PC-9 (cell line): ENCODE measurements at regions not wholly inside any gene's neighbourhood (a gene's known extent, or its start where the extent isn't known, plus 50 kb on each side); places are given as distances from the start of the nearest gene placed in this dataset.

Experiments used
- BruUV-seq: library from RNA; stranded (reverse); fragments of 400-500 nt; replicated peaks from 2 replicates; lab custom pipeline; 2021; lab: Mats Ljungman, UMichigan
- CTCF ChIA-PET: fragments of 300-600 bp; sonication (Branson Sonifier 250); formaldehyde crosslinking; loops from one replicate; lab custom pipeline; 2022; ENCODE audit warnings: antibody characterized with exemption; lab: Charles Lee
- POLR2A ChIA-PET: fragments of 300-600 bp; sonication (Branson Sonifier 250); formaldehyde crosslinking; loops from one replicate; lab custom pipeline; 2022; ENCODE audit warnings: antibody characterized with exemption; ENCODE audit not compliant: unreplicated experiment; lab: Charles Lee
- DNase-seq, 2 experiments: peaks; one replicate each; pipeline versions ENCODE4 v3.0.0 to v3.0.0-alpha.2; 2015 to 2022; ENCODE audit warnings: mixed read lengths in 1 of 2
- H2AFZ ChIP-seq: fragments of 200-600 bp; sonication (generic); 2 replicates; pipeline ENCODE4 v1.8.1; 2017; ENCODE audit warnings: antibody characterized with exemption
- H3F3A ChIP-seq: fragments of 200-600 bp; sonication (generic); 2 replicates; pipeline ENCODE4 v1.8.1; 2017; ENCODE audit warnings: antibody characterized with exemption, mild to moderate bottlenecking, low read depth; ENCODE audit not compliant: insufficient read depth
- H3K27ac ChIP-seq: fragments of 200-600 bp; sonication (generic); 2 replicates; pipeline ENCODE4 v1.6.1; 2016; ENCODE audit warnings: mixed run types
- H3K27me3 ChIP-seq: fragments of 200-600 bp; sonication (generic); 2 replicates; pipeline ENCODE4 v1.6.1; 2016; ENCODE audit warnings: low read depth, mixed run types; ENCODE audit not compliant: insufficient read depth
- H3K36me3 ChIP-seq: fragments of 200-600 bp; sonication (generic); 2 replicates; pipeline ENCODE4 v1.6.1; 2016; ENCODE audit warnings: low read depth, mixed run types
- H3K4me1 ChIP-seq: fragments of 200-600 bp; sonication (generic); replicated peaks from 2 replicates; pipeline ENCODE4 v1.6.1; 2016; ENCODE audit warnings: mixed run types; ENCODE audit not compliant: insufficient read depth
- H3K4me2 ChIP-seq: fragments of 200-600 bp; sonication (generic); 2 replicates; pipeline ENCODE4 v1.6.1; 2017; ENCODE audit warnings: mixed run types
- H3K4me3 ChIP-seq: fragments of 200-600 bp; sonication (generic); 2 replicates; pipeline ENCODE4 v1.6.1; 2016; ENCODE audit warnings: mixed run types
- H3K79me2 ChIP-seq: fragments of 200-600 bp; sonication (generic); 2 replicates; pipeline ENCODE4 v1.6.1; 2017; ENCODE audit warnings: low read depth, mixed run types
- H3K9me2 ChIP-seq: fragments of 200-600 bp; sonication (generic); 2 replicates; pipeline ENCODE4 v1.8.1; 2017; ENCODE audit warnings: mild to moderate bottlenecking; ENCODE audit not compliant: insufficient read depth
- H3K9me3 ChIP-seq: fragments of 200-600 bp; sonication (generic); 2 replicates; pipeline ENCODE4 v1.8.1; 2016; ENCODE audit warnings: low read depth; ENCODE audit not compliant: insufficient read depth
- H4K20me1 ChIP-seq: fragments of 200-600 bp; sonication (generic); 2 replicates; pipeline ENCODE4 v1.8.1; 2017; ENCODE audit not compliant: insufficient read depth
- CTCF ChIP-seq: fragments of 200-600 bp; sonication (generic); conservative IDR thresholded peaks from 2 replicates; pipeline ENCODE4 v1.6.1; 2017; ENCODE audit warnings: mixed run types, antibody characterized with exemption, mild to moderate bottlenecking, moderate library complexity
- EZH2 ChIP-seq: fragments of 200-600 bp; sonication (generic); IDR thresholded peaks from 2 replicates; pipeline ENCODE4 v1.8.0; 2017; ENCODE audit warnings: antibody characterized with exemption, low read depth
- intact Hi-C: fragments of 100-400 bp; cut with micrococcal nuclease; formaldehyde crosslinking; loops from one replicate; pipeline ENCODE4 v1.10.0; 2022; ENCODE audit not compliant: unreplicated experiment

GRCh38 chr15:47188758-47189507 is 528.4 kb upstream of the SEMA6D start:
- no TSS peak for BruUV-seq
- intact Hi-C loops, result no loop called here
- no peaks in the 10 kb centered on the region for H3K9me3 ChIP-seq

GRCh38 chr15:47194718-47195117 is 522.6 kb upstream of the SEMA6D start:
- POLR2A ChIA-PET, result no interaction called here
- BruUV-seq, result no TSS peak
- no peaks in the 10 kb centered on the region for H3K9me2 ChIP-seq
- no peak overlapping the region for H2AFZ ChIP-seq
- no peak overlapping the region for H3K27ac ChIP-seq
- TF ChIP-seq EZH2 (no peak), CTCF (peak; percentile 38)
- no peak overlapping the region for H3K4me3 ChIP-seq
- no peak for DNase-seq
- no peak overlapping the region for H3K4me2 ChIP-seq
- no peaks in the 10 kb centered on the region for H4K20me1 ChIP-seq
- H3K9me3 ChIP-seq, result no peaks in the 10 kb centered on the region
- intact Hi-C loops, result no loop called here
- CTCF ChIA-PET, result no interaction called here
- H3F3A ChIP-seq, result no peaks in the 10 kb centered on the region
- H3K27me3 ChIP-seq, result no peaks in the 10 kb centered on the region
- H3K36me3 ChIP-seq, result no peaks in the 10 kb centered on the region
- H3K4me1 ChIP-seq, result no peaks in the 10 kb centered on the region
- H3K79me2 ChIP-seq, result no peaks in the 10 kb centered on the region

More at GRCh38 chr15:47188758-47189507, 528.4 kb upstream of the SEMA6D start:
- Histone ChIP-seq H3K27me3 (no peaks in the 10 kb centered on the region), H3K4me3 (no peak overlapping the region), H3K79me2 (no peaks in the 10 kb centered on the region), H2AFZ (no peak overlapping the region), H3F3A (no peaks in the 10 kb centered on the region), H3K4me1 (no peaks in the 10 kb centered on the region), H4K20me1 (no peaks in the 10 kb centered on the region), H3K4me2 (no peak overlapping the region), H3K27ac (no peak overlapping the region), H3K9me2 (no peaks in the 10 kb centered on the region), H3K36me3 (no peaks in the 10 kb centered on the region)
- TF ChIP-seq CTCF (no peak), EZH2 (no peak)
- DNase-seq, result no peak
- CTCF ChIA-PET, result no interaction called here
- POLR2A ChIA-PET, result no interaction called here

GRCh38 chr15:47196048-47196447 is 521.3 kb upstream of the SEMA6D start:
- Histone ChIP-seq H3K27ac (no peak overlapping the region), H3K27me3 (no peaks in the 10 kb centered on the region), H3K9me3 (no peaks in the 10 kb centered on the region), H3K4me2 (no peak overlapping the region), H3F3A (no peaks in the 10 kb centered on the region), H2AFZ (no peak overlapping the region), H3K4me3 (no peak overlapping the region), H3K36me3 (no peaks in the 10 kb centered on the region), H3K4me1 (no peaks in the 10 kb centered on the region), H3K79me2 (no peaks in the 10 kb centered on the region), H3K9me2 (no peaks in the 10 kb centered on the region), H4K20me1 (no peaks in the 10 kb centered on the region)
- intact Hi-C loops, result loop anchor here (1.0 kb wide), 2 partner anchors 792 to 1089 kb away; no protein-coding TSS in a partner anchor
- ChIA-PET CTCF (interaction anchor here (0.7 to 1.6 kb wide), 4 partner anchors 792 to 1770 kb away, joined by 3 to 20 read pairs (median 4); no protein-coding TSS in a partner anchor), POLR2A (no interaction called here)
- peak; percentile 72 for TF ChIP-seq CTCF
- TF ChIP-seq EZH2, result no peak
- peak; percentile 54 to 57 for DNase-seq
- no TSS peak for BruUV-seq
